ENCODE measurements at regions not wholly inside any gene's neighbourhood (a gene's known extent, or its start where the extent isn't known, plus 50 kb on each side); places are given as distances from the start of the nearest gene placed in this dataset.
"Not testable (repeated sequence)": the region's sequence is repeated elsewhere in the genome, so short reads cannot be mapped to it uniquely, and the experiment has no call there.

- DNase-seq: no peak
These were observed 67.8 kb upstream of the DNAJC1 start for GRCh38 chr10:22071332-22071731.

GRCh38 chr10:22067091-22067490, 63.6 kb upstream of the DNAJC1 start:
- no peak for DNase-seq

GRCh38 chr10:22060984-22061383, 57.5 kb upstream of the DNAJC1 start:
- DNase-seq: not testable (repeated sequence)

- DNase-seq: no peak
These were observed 54.7 kb upstream of the DNAJC1 start for GRCh38 chr10:22058201-22058600.

- DNase-seq: no peak
These were observed 51.4 kb upstream of the DNAJC1 start for GRCh38 chr10:22054961-22055360.
